Esophagus (tissue), 2 donors: ENCODE measurements at regions not wholly inside any gene's neighbourhood (a gene's known extent, or its start where the extent isn't known, plus 50 kb on each side); places are given as distances from the start of the nearest gene placed in this dataset.
A peak's percentile ranks its signal among the peaks of the same experiment; 100 is the strongest.
"Not testable (repeated sequence)": the region's sequence is repeated elsewhere in the genome, so short reads cannot be mapped to it uniquely, and the experiment has no call there.

Experiments
- H3K27ac ChIP-seq, 2 donors: one replicate each; pipeline ENCODE4 v1.5.1; 2013; ENCODE audit warnings: low read depth in 2 of 2, mild to moderate bottlenecking in 2 of 2, inconsistent platforms in 1 of 2, low read length in 1 of 2, moderate library complexity in 1 of 2
- H3K27me3 ChIP-seq, 2 donors: one replicate each; pipeline ENCODE4 v1.6.1; 2013; ENCODE audit warnings: low read length in 2 of 2, control low read depth in 1 of 2, mild to moderate bottlenecking in 1 of 2; ENCODE audit not compliant: insufficient read depth in 2 of 2, control insufficient read depth in 1 of 2
- H3K36me3 ChIP-seq, 2 donors: one replicate each; pipeline ENCODE4 v1.6.1; 2013; ENCODE audit warnings: low read length in 1 of 2; ENCODE audit not compliant: control insufficient read depth in 2 of 2, insufficient read depth in 2 of 2
- H3K4me1 ChIP-seq, 2 donors: one replicate each; pipeline ENCODE4 v1.6.1; 2013; ENCODE audit warnings: low read length in 1 of 2; ENCODE audit not compliant: control insufficient read depth in 2 of 2, insufficient read depth in 2 of 2
- H3K4me3 ChIP-seq, 2 donors: one replicate each; pipeline ENCODE4 v1.5.1; 2013; ENCODE audit warnings: low read length in 2 of 2, mild to moderate bottlenecking in 2 of 2, low read depth in 1 of 2, moderate library complexity in 1 of 2
- H3K9me3 ChIP-seq, 2 donors: one replicate each; pipeline ENCODE4 v1.6.1; 2013; ENCODE audit warnings: mild to moderate bottlenecking in 2 of 2, low read depth in 1 of 2, low read length in 1 of 2, moderate library complexity in 1 of 2; ENCODE audit not compliant: control insufficient read depth in 2 of 2, insufficient read depth in 1 of 2
- WGBS, 2 donors: extraction: QIAGEN DNeasy Blood & Tissue Kit; methylation state at CpG; one replicate each; pipeline ENCODE4 v1.1.7; 2013; 5-methylcytosine and 5-hydroxymethylcytosine counted together
- donor health status: healthy with polysubstance abuse.
- donor health status: Bipolar disorder and iron deficiency.

- 83 to 88% methylated on average over 27 of the region's 27 CpGs for WGBS, 2 donors
- H3K9me3 ChIP-seq = peaks cover 0 to 3% of the 10 kb centered on the region in 2 donors
- H3K27ac ChIP-seq = no peak overlapping the region
- peaks cover 0 to 11% of the 10 kb centered on the region in 2 donors for H3K36me3 ChIP-seq
- no peaks in the 10 kb centered on the region for H3K27me3 ChIP-seq
- no peak overlapping the region for H3K4me3 ChIP-seq
- peaks cover 0 to 15% of the 10 kb centered on the region in 2 donors for H3K4me1 ChIP-seq
Measured at GRCh38 chr5:1959725-1960581, 77.2 kb upstream of the IRX4 start.

- peaks cover 0 to 11% of the 10 kb centered on the region in 2 donors for H3K36me3 ChIP-seq
- H3K27ac ChIP-seq = no peak overlapping the region
- no peaks in the 10 kb centered on the region for H3K27me3 ChIP-seq
- H3K9me3 ChIP-seq = peaks cover 0 to 3% of the 10 kb centered on the region in 2 donors
- H3K4me1 ChIP-seq = peaks cover 0 to 15% of the 10 kb centered on the region in 2 donors
- WGBS, 2 donors = 71 to 86% methylated on average over 7 of the region's 7 CpGs
- no peak overlapping the region for H3K4me3 ChIP-seq
Measured at GRCh38 chr5:1959231-1959630, 76.5 kb upstream of the IRX4 start.

GRCh38 chr5:1958211-1959010, 75.7 kb upstream of the IRX4 start:
- Histone ChIP-seq H3K4me1 (peaks cover 0 to 14% of the 10 kb centered on the region in 2 donors), H3K27me3 (no peaks in the 10 kb centered on the region), H3K27ac (no peak overlapping the region), H3K36me3 (peaks cover 0 to 11% of the 10 kb centered on the region in 2 donors), H3K9me3 (peaks cover 0 to 3% of the 10 kb centered on the region in 2 donors), H3K4me3 (no peak overlapping the region)
- 85 to 89% methylated on average over 17 of the region's 17 CpGs for WGBS, 2 donors

GRCh38 chr5:1955586-1955985, 72.9 kb upstream of the IRX4 start:
- 94 to 97% methylated on average over 6 of the region's 6 CpGs for WGBS, 2 donors
- Histone ChIP-seq H3K4me1 (peaks cover 8 to 11% of the 10 kb centered on the region in 2 donors), H3K4me3 (no peak overlapping the region), H3K36me3 (peaks cover 0 to 7% of the 10 kb centered on the region in 2 donors), H3K27me3 (no peaks in the 10 kb centered on the region), H3K27ac (no peak overlapping the region), H3K9me3 (peaks cover 6 to 13% of the 10 kb centered on the region in 2 donors)

GRCh38 chr5:1953710-1954109, 71.0 kb upstream of the IRX4 start:
- H3K36me3 ChIP-seq, H3K27ac ChIP-seq, H3K4me3 ChIP-seq, H3K27me3 ChIP-seq: not testable (repeated sequence)
- Histone ChIP-seq H3K9me3 (peaks cover 6 to 14% of the 10 kb centered on the region in 2 donors), H3K4me1 (peaks cover 8 to 15% of the 10 kb centered on the region in 2 donors)
- 72 to 85% methylated on average over 5 of the region's 5 CpGs for WGBS, 2 donors

GRCh38 chr5:1952444-1953099, 69.8 kb upstream of the IRX4 start:
- peaks cover 6 to 14% of the 10 kb centered on the region in 2 donors for H3K9me3 ChIP-seq
- no peaks in the 10 kb centered on the region for H3K27me3 ChIP-seq
- peaks cover 8 to 15% of the 10 kb centered on the region in 2 donors for H3K4me1 ChIP-seq
- H3K4me3 ChIP-seq = no peak overlapping the region
- H3K36me3 ChIP-seq = no peaks in the 10 kb centered on the region
- 62 to 67% methylated on average over 20 of the region's 20 CpGs for WGBS, 2 donors
- no peak overlapping the region for H3K27ac ChIP-seq

- Histone ChIP-seq H3K27me3 (no peaks in the 10 kb centered on the region), H3K9me3 (peaks cover 6 to 14% of the 10 kb centered on the region in 2 donors), H3K27ac (no peak overlapping the region), H3K36me3 (no peaks in the 10 kb centered on the region), H3K4me3 (no peak overlapping the region), H3K4me1 (peaks cover 8 to 15% of the 10 kb centered on the region in 2 donors)
- 65% methylated on average over 8 of the region's 8 CpGs for WGBS, 2 donors
Measured at GRCh38 chr5:1952021-1952420, 69.3 kb upstream of the IRX4 start.

- H3K4me1 ChIP-seq = peaks cover 8 to 15% of the 10 kb centered on the region in 2 donors
- no peaks in the 10 kb centered on the region for H3K27me3 ChIP-seq
- WGBS, 2 donors = 96 to 97% methylated on average over 53 to 54 of the region's 54 CpGs
Measured at GRCh38 chr5:1951165-1951816, 68.6 kb upstream of the IRX4 start.

GRCh38 chr5:1950708-1951103, 68.0 kb upstream of the IRX4 start:
- Histone ChIP-seq H3K9me3 (peaks cover 6 to 14% of the 10 kb centered on the region in 2 donors), H3K36me3 (no peaks in the 10 kb centered on the region), H3K27me3 (no peaks in the 10 kb centered on the region), H3K4me1 (peaks cover 8 to 15% of the 10 kb centered on the region in 2 donors), H3K4me3 (no peak overlapping the region), H3K27ac (peak overlapping the region in 1 of 2 donors; percentile 5)
- WGBS, 2 donors = 82 to 91% methylated on average over 22 of the region's 22 CpGs

More at GRCh38 chr5:1951165-1951816, 68.6 kb upstream of the IRX4 start:
- Histone ChIP-seq H3K9me3 (peaks cover 6 to 14% of the 10 kb centered on the region in 2 donors), H3K36me3 (no peaks in the 10 kb centered on the region), H3K4me3 (no peak overlapping the region), H3K27ac (no peak overlapping the region)
